AG04449 (cell line): ENCODE measurements at regions not wholly inside any gene's neighbourhood (a gene's known extent, or its start where the extent isn't known, plus 50 kb on each side); places are given as distances from the start of the nearest gene placed in this dataset.
"Not testable (repeated sequence)": the region's sequence is repeated elsewhere in the genome, so short reads cannot be mapped to it uniquely, and the experiment has no call there.

ENCODE experiments used
- CTCF ChIA-PET: fragments of 350-600 bp; formaldehyde crosslinking; extraction: SDS; loops from one replicate; lab custom pipeline; 2021; ENCODE audit warnings: antibody characterized with exemption; lab: Yijun Ruan, JAX
- POLR2A ChIA-PET: fragments of 400-600, 350-600 bp; formaldehyde crosslinking; extraction: SDS; loops from one replicate; lab custom pipeline; 2020; ENCODE audit warnings: antibody characterized with exemption, inconsistent platforms; lab: Yijun Ruan, JAX
- DNase-seq: peaks from one replicate; pipeline ENCODE4 v3.0.0-alpha.2; 2010; ENCODE audit warnings: low read depth, low spot score
- H3K4me3 ChIP-seq: 2 replicates; pipeline ENCODE4 v1.5.1; 2011; ENCODE audit warnings: low read depth, mild to moderate bottlenecking, control low read depth, low read length
- TF ChIP-seq, protein P1 (sequence below): IDR thresholded peaks from one replicate; pipeline ENCODE4 v1.5.1; 2011; ENCODE audit warnings: mild to moderate bottlenecking, moderate library complexity, low read length, control low read depth, inconsistent platforms; ENCODE audit not compliant: insufficient read depth; ENCODE audit errors: missing control alignments

DNA sequence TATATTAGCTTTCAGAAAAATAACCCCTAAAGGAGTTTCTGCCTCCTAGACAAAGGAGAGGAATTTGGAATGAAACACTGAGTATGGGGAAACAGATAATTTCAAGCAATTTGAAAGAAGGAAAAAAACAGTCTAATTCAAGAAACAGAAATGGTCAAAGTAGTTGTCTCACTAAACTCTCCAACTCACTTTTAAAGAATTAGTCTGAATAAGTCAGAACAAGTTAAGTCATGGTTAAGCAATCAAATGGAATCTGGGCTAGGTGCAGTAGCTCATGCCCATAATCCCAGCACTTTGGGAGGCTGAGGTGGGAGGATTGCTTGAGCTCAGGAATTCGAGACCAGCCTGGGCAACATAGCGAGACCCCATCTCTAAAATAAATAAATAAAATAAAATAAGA is 95.7 kb upstream of the GRIA3 start:
- POLR2A ChIA-PET: no interaction called here
- DNase-seq: no peak
- no peak overlapping the region for H3K4me3 ChIP-seq
- CTCF ChIA-PET: no interaction called here
- TF ChIP-seq, protein P1, sequence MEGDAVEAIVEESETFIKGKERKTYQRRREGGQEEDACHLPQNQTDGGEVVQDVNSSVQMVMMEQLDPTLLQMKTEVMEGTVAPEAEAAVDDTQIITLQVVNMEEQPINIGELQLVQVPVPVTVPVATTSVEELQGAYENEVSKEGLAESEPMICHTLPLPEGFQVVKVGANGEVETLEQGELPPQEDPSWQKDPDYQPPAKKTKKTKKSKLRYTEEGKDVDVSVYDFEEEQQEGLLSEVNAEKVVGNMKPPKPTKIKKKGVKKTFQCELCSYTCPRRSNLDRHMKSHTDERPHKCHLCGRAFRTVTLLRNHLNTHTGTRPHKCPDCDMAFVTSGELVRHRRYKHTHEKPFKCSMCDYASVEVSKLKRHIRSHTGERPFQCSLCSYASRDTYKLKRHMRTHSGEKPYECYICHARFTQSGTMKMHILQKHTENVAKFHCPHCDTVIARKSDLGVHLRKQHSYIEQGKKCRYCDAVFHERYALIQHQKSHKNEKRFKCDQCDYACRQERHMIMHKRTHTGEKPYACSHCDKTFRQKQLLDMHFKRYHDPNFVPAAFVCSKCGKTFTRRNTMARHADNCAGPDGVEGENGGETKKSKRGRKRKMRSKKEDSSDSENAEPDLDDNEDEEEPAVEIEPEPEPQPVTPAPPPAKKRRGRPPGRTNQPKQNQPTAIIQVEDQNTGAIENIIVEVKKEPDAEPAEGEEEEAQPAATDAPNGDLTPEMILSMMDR: no peak

DNA sequence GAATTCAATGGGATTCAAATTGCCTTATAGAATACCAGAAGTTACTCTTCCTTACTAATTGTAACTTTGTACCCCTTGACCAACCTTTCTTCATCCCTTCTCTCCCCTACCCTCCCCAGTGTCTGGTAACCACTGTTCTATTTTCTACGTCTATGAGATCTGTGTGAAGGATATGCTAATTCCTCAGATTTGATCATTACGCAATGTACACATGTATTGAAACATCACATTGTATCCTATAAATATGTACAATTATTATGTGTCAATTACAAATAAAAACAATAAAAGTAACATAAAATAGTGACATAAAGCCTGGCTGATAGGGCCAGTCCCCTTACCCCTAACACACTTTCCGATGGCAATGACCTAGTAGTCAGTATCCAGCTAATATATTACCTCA is 95.1 kb upstream of the GRIA3 start:
- TF ChIP-seq, protein P1: no peak
- DNase-seq: no peak
- POLR2A ChIA-PET: no interaction called here
- no peak overlapping the region for H3K4me3 ChIP-seq
- CTCF ChIA-PET: no interaction called here

DNA sequence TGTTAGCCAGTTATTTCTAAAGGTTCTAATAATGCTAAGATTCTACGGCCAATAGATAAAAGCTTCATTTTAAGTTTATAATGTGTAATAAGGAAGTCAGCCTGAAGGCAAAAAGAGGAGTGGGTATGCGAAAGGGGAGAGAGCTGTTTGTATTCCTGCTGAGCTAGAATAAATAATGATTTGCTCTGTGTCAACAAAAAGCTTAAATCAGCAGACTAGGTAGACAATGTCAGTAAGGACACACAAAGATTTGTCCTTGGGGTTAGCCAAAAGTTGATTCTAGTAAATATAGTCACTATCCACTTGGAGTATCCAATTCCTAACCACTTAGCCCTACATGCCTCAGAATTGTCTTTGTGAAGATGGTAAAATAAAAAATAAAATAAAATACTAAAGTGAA is 90.3 kb upstream of the GRIA3 start:
- DNase-seq: no peak
- H3K4me3 ChIP-seq: no peak overlapping the region
- ChIA-PET CTCF (no interaction called here), POLR2A (no interaction called here)
- TF ChIP-seq, protein P1: no peak

DNA sequence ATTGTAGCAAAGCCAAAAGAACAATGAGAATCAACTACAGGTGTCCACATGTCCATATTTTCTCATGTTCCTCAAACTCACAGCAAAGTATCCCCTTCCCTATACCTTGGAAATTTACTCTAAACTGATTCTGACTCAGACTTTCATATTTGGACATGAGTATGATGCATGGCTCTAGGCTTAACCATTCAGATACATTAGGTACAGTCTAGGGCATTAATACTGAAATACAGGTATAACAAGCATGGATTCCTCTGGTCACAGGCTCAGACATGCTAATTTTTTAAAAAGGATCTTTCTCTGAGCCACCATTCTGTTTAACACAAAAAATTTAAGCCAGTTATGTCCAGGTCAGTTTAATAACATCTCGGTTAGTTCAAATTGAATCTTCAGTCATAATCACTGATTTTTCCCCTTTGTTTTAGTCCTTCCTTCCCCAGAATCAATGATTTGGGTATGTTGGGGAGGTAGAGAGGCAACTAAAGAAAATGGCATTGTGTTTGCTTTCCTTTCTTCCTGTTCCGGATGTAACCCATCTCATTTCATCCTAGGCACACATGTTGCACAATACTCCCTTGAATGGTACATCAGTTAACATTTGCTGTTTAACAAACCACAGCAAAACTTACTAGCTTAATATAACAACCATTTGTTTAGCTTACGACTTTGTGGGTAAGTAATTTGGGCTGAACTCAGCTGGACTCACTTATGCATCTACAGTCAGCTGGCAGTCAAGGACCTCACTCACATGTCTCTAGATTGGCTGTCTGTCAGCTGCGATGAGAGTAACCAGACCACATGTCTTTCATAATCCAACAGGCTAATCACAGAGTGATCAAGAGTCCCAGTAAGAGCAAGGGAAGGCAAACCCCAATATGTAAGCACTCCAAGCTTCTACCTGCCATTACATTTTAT is 75.3 kb upstream of the GRIA3 start:
- no peak overlapping the region for H3K4me3 ChIP-seq
- POLR2A ChIA-PET: interaction anchor here (0.5 kb wide), 1 partner anchor 17 kb away, joined by 3 read pairs; no protein-coding TSS in a partner anchor
- CTCF ChIA-PET: no interaction called here
- TF ChIP-seq, protein P1: no peak
- DNase-seq: no peak

DNA sequence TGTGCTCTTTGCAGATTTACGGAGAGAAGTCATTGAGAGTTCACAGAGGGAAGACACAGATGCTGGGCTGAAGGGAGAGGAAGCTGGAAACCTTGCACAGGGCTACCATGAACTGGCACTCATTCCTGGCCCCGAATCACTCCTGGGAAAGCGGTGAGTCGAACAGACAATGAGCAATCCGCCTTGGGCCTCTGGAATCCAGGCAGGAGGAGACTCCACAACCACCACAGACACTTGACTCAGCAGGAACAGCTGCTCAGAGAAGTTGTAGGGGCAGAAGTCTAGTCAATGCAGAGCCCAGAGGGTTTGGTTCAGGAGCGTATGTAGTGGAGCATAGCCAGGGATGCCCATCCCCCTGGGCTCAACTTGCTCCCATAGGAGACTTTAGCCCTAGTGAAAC is 62.8 kb upstream of the GRIA3 start:
- CTCF ChIA-PET: no interaction called here
- POLR2A ChIA-PET: no interaction called here
- no peak overlapping the region for H3K4me3 ChIP-seq
- TF ChIP-seq, protein P1: no peak
- no peak for DNase-seq

DNA sequence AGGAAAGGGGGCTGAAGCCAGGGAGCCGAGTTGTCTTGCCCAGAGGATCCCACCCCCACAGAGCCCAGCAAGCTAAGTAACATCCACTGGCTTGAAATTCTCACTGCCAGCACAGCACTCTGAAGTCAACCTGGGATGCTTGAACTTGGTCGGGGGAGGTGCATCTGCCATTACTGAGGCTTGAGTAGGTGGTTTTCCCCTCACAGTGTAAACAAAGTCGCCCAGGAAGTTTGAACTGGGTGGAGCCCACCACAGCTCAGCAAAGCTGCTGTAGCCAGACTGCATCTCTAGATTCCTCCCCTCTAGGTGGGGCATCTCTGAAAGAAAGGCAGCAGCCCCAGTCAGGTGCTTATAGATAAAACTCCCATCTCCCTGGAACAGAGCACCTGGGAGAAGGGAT is 54.3 kb upstream of the GRIA3 start:
- POLR2A ChIA-PET, DNase-seq, H3K4me3 ChIP-seq, CTCF ChIA-PET: not testable (repeated sequence)
